Mucosa of stomach (tissue), 1 donor: ENCODE measurements at regions not wholly inside any gene's neighbourhood (a gene's known extent, or its start where the extent isn't known, plus 50 kb on each side); places are given as distances from the start of the nearest gene placed in this dataset.

Experiments used
- H3K27me3 ChIP-seq: one replicate; pipeline ENCODE4 v1.7.0; 2013; ENCODE audit warnings: mild to moderate bottlenecking, low read length; ENCODE audit not compliant: control insufficient read depth, insufficient read depth
- H3K36me3 ChIP-seq: one replicate; pipeline ENCODE4 v1.7.0; 2013; ENCODE audit warnings: low read length; ENCODE audit not compliant: control insufficient read depth, insufficient read depth
- H3K4me1 ChIP-seq: one replicate; pipeline ENCODE4 v1.7.0; 2013; ENCODE audit warnings: mild to moderate bottlenecking, low read length; ENCODE audit not compliant: control insufficient read depth, insufficient read depth
- H3K4me3 ChIP-seq: one replicate; pipeline ENCODE4 v1.7.0; 2013; ENCODE audit warnings: low read length
- H3K9ac ChIP-seq: one replicate; pipeline ENCODE4 v1.7.0; 2013; ENCODE audit warnings: mild to moderate bottlenecking, low read length, moderate library complexity
- H3K9me3 ChIP-seq: one replicate; pipeline ENCODE4 v1.7.0; 2013; ENCODE audit warnings: mild to moderate bottlenecking, low read length, moderate library complexity; ENCODE audit not compliant: control insufficient read depth
- donor health status: Pancreatic carcinoma.

DNA sequence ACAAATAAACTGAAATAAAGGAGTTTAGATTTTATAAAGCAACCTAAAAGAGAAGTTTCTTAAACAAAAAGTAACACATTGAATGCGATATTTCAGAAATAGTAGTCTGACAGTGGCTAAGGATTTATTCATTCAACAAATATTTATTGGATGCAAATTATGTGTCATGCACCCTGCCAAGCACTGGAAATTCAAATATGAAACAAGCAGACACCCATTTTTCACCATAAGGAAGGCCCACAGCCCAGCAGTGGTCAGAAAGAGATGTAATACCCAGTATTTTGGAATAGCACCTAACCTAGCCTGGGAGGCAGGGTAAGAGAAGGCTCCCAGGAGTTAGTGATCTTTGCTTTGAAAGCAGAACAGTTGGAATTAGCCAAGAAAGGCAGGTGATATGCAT lies 855.1 kb upstream of the TENM3 start:
- Histone ChIP-seq H3K27me3 (no peaks in the 10 kb centered on the region), H3K4me1 (no peaks in the 10 kb centered on the region), H3K9ac (no peak overlapping the region), H3K9me3 (no peaks in the 10 kb centered on the region), H3K4me3 (no peak overlapping the region), H3K36me3 (no peaks in the 10 kb centered on the region)

DNA sequence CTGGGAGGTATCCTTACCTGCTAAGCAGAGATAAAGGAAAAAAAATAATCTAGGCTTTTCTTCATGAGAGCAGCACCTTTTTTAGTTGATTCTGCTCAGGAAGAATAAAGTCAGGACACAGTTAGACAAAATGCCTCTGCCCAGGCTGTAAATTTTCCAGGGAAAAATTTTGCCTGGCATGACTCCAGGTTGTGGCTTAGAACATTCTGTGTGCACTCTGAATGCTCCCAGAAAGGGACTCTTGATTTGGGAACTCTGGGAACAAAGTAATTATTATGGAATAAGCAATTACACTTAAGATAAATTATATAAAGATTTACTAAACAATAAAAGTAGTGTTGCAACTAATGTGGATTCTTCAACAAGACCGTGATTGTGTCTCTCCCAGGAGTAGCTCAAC lies 826.2 kb upstream of the TENM3 start:
- no peaks in the 10 kb centered on the region for H3K27me3 ChIP-seq
- H3K4me1 ChIP-seq, result no peaks in the 10 kb centered on the region
- H3K9ac ChIP-seq, result no peak overlapping the region
- no peaks in the 10 kb centered on the region for H3K36me3 ChIP-seq
- no peak overlapping the region for H3K4me3 ChIP-seq
- H3K9me3 ChIP-seq, result no peaks in the 10 kb centered on the region

DNA sequence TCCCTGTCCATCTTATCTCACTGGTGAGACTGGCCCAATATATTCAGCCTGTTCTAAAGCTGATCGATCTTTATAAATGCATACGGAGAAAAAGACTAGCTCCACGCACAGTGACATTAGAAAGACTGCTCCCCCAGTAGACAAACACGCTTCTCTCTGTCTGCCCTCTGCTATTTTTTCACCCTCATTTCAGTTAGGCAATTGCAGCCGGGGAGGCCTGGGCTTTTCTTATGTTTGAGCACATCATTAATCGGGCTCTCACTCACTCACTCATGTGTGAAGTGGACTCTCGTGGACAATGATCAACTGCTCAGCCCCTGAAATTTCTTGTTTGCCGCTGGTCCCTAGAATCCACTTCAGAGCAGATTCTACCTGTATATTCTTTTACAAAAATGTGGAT lies 824.7 kb upstream of the TENM3 start:
- no peak overlapping the region for H3K9ac ChIP-seq
- no peaks in the 10 kb centered on the region for H3K36me3 ChIP-seq
- no peak overlapping the region for H3K4me3 ChIP-seq

DNA sequence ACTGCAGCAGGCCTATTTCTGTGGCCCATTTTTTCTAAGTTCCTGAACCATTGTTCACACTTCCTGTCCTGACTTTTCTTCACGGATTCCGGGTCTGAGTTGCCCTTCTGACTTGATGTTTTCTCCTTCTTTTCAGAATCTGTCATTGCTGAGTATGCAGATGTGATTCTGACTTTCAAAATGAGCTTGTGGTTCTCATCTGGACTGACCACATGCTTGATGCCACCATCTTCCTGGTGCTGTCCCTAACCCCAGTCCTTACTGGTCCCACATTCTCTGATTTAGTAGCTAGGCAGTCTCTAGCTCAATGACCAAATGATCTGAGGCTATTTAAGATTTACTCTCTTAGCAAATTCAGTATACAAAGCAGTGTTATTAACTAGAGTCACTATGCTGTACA lies 822.3 kb upstream of the TENM3 start:
- Histone ChIP-seq H3K4me1 (no peaks in the 10 kb centered on the region), H3K9ac (no peak overlapping the region), H3K9me3 (no peaks in the 10 kb centered on the region), H3K27me3 (no peaks in the 10 kb centered on the region), H3K4me3 (no peak overlapping the region), H3K36me3 (no peaks in the 10 kb centered on the region)

More for the DNA sequence above, 824.7 kb upstream of the TENM3 start:
- H3K4me1 ChIP-seq, result no peaks in the 10 kb centered on the region
- H3K27me3 ChIP-seq, result no peaks in the 10 kb centered on the region
- no peaks in the 10 kb centered on the region for H3K9me3 ChIP-seq

DNA sequence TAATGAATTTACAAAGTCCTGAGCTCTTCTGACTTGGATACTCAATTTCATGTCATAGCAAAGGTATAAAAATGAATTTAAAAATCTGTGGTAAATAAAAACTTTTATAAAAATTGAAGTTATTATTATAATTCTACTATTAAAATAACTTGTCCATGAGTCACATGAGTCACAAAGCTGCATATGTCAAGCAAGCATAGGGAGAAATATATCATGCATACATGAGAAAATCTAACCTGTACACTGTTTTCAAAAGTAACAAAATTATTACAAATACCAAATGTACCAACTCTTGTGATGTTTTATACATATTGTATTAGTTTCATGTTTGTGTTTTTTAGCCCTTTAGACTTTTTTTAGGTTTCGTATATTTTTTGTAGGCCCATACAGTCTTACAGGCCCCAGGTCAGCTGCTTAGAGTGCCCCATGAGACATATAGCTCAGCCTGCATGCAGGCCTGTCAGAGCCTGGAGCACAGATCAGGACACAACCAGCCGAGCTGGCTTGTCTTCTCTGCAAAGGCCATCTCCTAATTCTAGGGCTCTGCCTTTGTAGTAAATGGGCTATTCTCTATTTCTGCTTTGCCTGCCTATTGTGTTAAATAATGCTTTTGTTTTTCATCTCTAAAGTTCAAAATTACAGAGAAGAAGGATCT lies 818.7 kb upstream of the TENM3 start:
- Histone ChIP-seq H3K36me3 (no peaks in the 10 kb centered on the region), H3K4me1 (no peaks in the 10 kb centered on the region), H3K27me3 (no peaks in the 10 kb centered on the region), H3K9ac (no peak overlapping the region), H3K9me3 (no peaks in the 10 kb centered on the region), H3K4me3 (no peak overlapping the region)

DNA sequence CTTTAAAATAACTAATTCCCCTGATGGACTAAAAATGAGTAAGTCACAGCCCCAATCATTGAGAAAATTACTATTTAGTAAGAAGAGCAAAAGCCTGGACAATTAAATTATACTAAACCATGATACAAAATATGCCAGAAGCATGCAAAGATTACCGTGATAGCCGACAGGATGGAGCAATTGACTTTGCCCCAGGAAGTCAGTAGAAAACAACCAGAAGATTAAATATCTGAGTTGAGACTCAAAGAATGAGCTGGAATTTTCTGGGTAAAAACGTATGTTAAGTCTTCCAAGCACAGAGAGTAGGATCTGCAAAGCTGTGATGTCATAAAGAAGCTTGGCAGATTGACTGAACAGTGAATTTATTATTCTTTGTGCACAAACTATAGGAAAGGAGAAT lies 816.1 kb upstream of the TENM3 start:
- Histone ChIP-seq H3K9ac (no peak overlapping the region), H3K27me3 (no peaks in the 10 kb centered on the region), H3K4me3 (no peak overlapping the region), H3K4me1 (no peaks in the 10 kb centered on the region), H3K36me3 (no peaks in the 10 kb centered on the region), H3K9me3 (no peaks in the 10 kb centered on the region)

DNA sequence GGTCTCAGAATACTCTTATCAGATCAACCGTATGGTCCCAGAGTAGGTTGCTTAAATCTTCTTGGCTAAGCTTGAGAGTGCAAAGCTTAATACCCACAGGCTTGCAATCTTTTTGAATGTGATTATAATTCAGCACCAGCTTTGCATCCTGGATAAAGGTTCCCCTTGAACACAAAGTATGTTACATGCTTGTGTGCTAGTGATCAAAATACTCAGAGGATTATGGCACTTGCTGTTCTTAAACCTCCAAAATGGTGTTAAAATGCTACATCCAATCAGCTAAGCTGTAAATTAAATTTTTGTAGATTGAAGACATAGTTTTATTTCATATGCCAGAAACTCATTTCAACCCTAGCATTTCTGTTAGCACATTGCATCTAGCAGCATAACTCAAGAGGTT lies 812.2 kb upstream of the TENM3 start:
- Histone ChIP-seq H3K27me3 (no peaks in the 10 kb centered on the region), H3K9ac (no peak overlapping the region), H3K36me3 (no peaks in the 10 kb centered on the region), H3K4me1 (no peaks in the 10 kb centered on the region), H3K9me3 (no peaks in the 10 kb centered on the region), H3K4me3 (no peak overlapping the region)

DNA sequence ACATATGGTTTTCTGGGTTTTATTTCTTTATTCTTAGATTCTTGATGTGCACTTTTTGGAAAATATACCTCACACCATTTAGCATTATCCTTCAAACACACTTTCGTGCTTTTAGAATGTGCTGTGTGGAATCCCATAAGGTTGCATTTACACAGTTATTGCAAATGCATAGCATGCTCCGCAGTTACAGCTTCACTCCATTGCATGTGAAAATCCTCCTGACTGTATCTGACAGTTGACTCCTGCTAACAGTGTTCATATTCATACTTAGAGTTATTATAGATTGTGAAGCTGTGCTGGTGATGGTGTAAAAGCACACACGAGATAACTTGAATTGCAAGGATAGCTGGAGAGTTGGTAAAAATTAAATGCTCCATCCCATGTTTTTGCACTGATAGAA lies 811.5 kb upstream of the TENM3 start:
- no peak overlapping the region for H3K9ac ChIP-seq
- H3K9me3 ChIP-seq, result no peaks in the 10 kb centered on the region
- H3K4me3 ChIP-seq, result no peak overlapping the region
- no peaks in the 10 kb centered on the region for H3K27me3 ChIP-seq
- H3K4me1 ChIP-seq, result no peaks in the 10 kb centered on the region
- H3K36me3 ChIP-seq, result no peaks in the 10 kb centered on the region

DNA sequence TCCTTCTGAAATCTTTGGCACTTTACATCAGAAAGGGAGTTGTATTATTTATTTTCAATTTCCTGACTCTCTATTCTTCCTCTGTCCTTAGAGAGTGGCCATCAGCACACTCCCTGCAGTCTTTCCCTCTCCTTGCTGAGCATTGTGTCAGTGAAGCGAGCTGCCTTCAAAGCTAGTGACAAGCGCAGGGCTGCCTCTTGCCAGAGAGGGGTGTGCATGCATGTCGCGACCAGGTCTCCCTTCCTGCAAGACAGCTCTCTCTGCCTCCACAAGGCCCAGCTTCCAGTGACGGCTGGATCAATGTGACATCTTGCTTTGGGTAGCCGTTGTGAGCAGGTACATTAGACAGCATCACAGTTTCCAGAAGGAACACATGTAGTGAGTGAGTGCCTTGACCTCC lies 810.9 kb upstream of the TENM3 start:
- Histone ChIP-seq H3K9me3 (no peaks in the 10 kb centered on the region), H3K9ac (no peak overlapping the region), H3K36me3 (no peaks in the 10 kb centered on the region), H3K4me1 (no peaks in the 10 kb centered on the region), H3K27me3 (no peaks in the 10 kb centered on the region), H3K4me3 (no peak overlapping the region)

DNA sequence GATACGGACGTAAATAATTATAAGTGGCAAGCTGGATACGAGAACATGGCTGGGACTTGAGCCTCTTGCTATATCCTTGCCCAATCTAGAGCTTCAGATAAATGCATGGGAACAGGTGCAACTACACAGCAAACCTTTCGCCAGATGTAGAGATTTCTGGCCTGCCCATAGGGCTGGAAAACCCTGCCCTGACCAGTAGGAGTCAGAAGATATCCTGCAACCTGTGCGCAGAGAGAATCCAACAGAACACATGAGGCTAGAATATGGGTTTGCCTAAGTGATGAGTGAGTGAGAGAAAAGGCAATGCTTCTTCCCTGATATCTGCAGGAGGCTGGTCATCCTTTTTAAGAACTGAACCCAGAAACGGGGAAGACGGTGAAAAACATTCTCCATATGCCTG lies 805.3 kb upstream of the TENM3 start:
- no peaks in the 10 kb centered on the region for H3K9me3 ChIP-seq
- H3K27me3 ChIP-seq, result no peaks in the 10 kb centered on the region
- H3K9ac ChIP-seq, result no peak overlapping the region
- no peaks in the 10 kb centered on the region for H3K4me1 ChIP-seq
- no peak overlapping the region for H3K4me3 ChIP-seq
- H3K36me3 ChIP-seq, result no peaks in the 10 kb centered on the region

DNA sequence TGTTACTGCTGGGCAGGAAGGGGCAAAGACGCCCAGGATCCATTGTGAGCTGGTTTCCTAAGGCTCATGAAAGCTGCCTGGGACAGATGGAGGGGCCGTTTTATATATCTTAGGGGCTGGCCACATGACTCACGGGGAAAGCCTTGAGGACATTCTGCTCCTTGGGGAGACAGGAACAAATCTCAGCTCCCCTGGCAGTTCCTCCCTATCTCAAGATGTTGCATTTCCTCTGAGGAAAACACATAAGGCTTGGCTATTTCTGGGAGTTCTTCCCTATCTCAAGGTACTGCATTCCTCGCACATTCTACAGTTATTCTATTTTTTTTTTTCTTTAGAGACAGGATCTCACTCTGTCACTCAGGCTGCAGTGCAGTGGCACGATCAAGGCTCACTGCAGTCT lies 804.6 kb upstream of the TENM3 start:
- no peak overlapping the region for H3K4me3 ChIP-seq
- H3K4me1 ChIP-seq, result no peaks in the 10 kb centered on the region
- H3K9me3 ChIP-seq, result no peaks in the 10 kb centered on the region
- no peaks in the 10 kb centered on the region for H3K27me3 ChIP-seq
- H3K9ac ChIP-seq, result no peak overlapping the region
- H3K36me3 ChIP-seq, result no peaks in the 10 kb centered on the region

DNA sequence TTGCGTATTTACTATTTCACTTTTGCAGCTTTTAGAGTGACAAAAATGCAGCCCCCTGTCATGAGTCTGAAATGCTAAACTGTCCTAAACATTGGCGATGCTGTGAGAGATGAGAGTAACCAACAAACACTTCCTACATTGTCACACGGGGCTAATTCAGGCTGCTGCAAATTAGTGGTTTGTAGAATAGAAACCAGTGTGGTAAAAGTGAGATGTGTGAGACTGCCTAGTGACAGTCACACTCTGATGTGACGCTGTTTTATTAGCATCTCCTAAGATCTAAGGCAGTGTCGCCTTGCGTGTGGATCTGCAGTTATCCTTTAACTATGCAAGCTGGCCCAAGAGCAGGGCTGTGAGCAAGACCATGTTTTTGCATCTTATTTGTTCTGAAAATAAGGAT lies 800.2 kb upstream of the TENM3 start:
- Histone ChIP-seq H3K9ac (no peak overlapping the region), H3K27me3 (no peaks in the 10 kb centered on the region), H3K4me3 (no peak overlapping the region), H3K9me3 (no peaks in the 10 kb centered on the region), H3K4me1 (no peaks in the 10 kb centered on the region), H3K36me3 (no peaks in the 10 kb centered on the region)

DNA sequence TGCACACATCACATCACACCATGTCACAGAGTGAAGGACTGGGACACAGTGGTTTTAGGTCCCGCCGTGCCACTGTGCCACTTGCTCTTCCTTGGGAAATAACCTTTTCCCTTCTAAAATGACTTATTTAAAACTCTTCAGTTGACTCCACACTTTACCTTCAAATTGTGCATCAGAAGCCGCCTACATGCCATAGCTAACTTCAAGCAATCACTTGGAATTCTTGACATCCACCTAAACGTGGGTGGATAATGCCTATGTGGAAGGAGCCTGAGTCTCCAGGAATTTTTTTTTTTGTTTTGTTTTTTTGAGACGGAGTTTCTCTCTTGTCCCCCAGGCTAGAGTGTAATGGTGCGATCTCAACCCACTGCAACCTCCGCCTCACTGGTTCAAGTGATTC lies 777.4 kb upstream of the TENM3 start:
- H3K36me3 ChIP-seq, result no peaks in the 10 kb centered on the region
- H3K4me1 ChIP-seq, result no peaks in the 10 kb centered on the region
- H3K9ac ChIP-seq, result no peak overlapping the region
- no peaks in the 10 kb centered on the region for H3K27me3 ChIP-seq
- no peaks in the 10 kb centered on the region for H3K9me3 ChIP-seq
- H3K4me3 ChIP-seq, result no peak overlapping the region
